ENCODE measurements at regions not wholly inside any gene's neighbourhood (a gene's known extent, or its start where the extent isn't known, plus 50 kb on each side); places are given as distances from the start of the nearest gene placed in this dataset.

- Histone ChIP-seq H3K14ac (ENCODE audit: insufficient read depth, low read length) (no peak overlapping the region), H3K79me2 (ENCODE audit: insufficient read depth, low read length) (no peaks in the 10 kb centered on the region), H4K5ac (ENCODE audit: insufficient read length, low read depth, low read length) (no peak overlapping the region), H3K79me1 (ENCODE audit: insufficient read depth, low read depth, low read length, poor library complexity, severe bottlenecking) (no peaks in the 10 kb centered on the region), H4K20me1 (ENCODE audit: control insufficient read depth, insufficient read depth, insufficient read length) (no peaks in the 10 kb centered on the region), H3K23ac (ENCODE audit: insufficient read length, low read depth, low read length) (no peak overlapping the region), H2BK15ac (ENCODE audit: low read depth, low read length) (no peak overlapping the region), H3K4ac (ENCODE audit: low read depth, low read length) (no peak overlapping the region), H3K27me3 (ENCODE audit: insufficient read depth, low read length) (no peaks in the 10 kb centered on the region), H3K4me2 (ENCODE audit: insufficient read depth, insufficient read length, low read length) (no peak overlapping the region), H2BK5ac (ENCODE audit: insufficient read length, low read length) (no peak overlapping the region), H2AFZ (ENCODE audit: low read length) (peak overlapping the region; percentile 3), H3K27ac (ENCODE audit: insufficient read length, low read depth, low read length) (no peak overlapping the region), H2BK12ac (ENCODE audit: insufficient read length, low read depth, low read length) (no peak overlapping the region), H3T11ph (ENCODE audit: low read length) (no peak overlapping the region), H3K4me1 (ENCODE audit: insufficient read depth, low read length) (peaks cover 6% of the 10 kb centered on the region), H3K56ac (ENCODE audit: insufficient read length, low read depth, low read length) (no peak overlapping the region), H2BK20ac (ENCODE audit: low read depth, low read length, poor library complexity, severe bottlenecking) (no peak overlapping the region), H3K9ac (ENCODE audit: extremely low read depth, insufficient read length, low read length) (no peak overlapping the region), H2AK5ac (ENCODE audit: insufficient read length, low read length) (no peak overlapping the region), H4K91ac (ENCODE audit: insufficient read length, low read depth, low read length) (no peak overlapping the region), H2BK120ac (ENCODE audit: low read depth, low read length, poor library complexity, severe bottlenecking) (no peak overlapping the region), H3K9me3 (ENCODE audit: control insufficient read depth, low read depth, low read length) (no peaks in the 10 kb centered on the region), H3K23me2 (ENCODE audit: insufficient read length, low read depth, low read length, poor library complexity, severe bottlenecking) (no peaks in the 10 kb centered on the region), H4K8ac (replicated peaks; ENCODE audit: insufficient read length, low read depth, low read length) (no peak overlapping the region), H3K18ac (ENCODE audit: insufficient read length, low read depth, low read length) (no peak overlapping the region)
- H3K9me3 Mint-ChIP-seq, result no peaks in the 10 kb centered on the region; a peak in 1 of 5 replicates
- no peak for DNase-seq
- peak overlapping the region in 1 of 3 experiments; percentile 55; a peak in 1 of 7 replicates for H3K27ac Mint-ChIP-seq
- no CpG with 5 or more reads among the region's 3 CpGs for WGBS (ENCODE audit: extremely low coverage, insufficient read length, low lambda C conversion rate)
- H3K27me3 Mint-ChIP-seq (ENCODE audit: low read depth), result no peaks in the 10 kb centered on the region
- TF ChIP-seq CTCF (conservative IDR thresholded peaks at IDR 0.05), result no peak
- H3K4me1 Mint-ChIP-seq, result peaks cover 16% of the 10 kb centered on the region in 2 experiments
- no peak overlapping the region for H3K4me3 Mint-ChIP-seq
- no peaks in the 10 kb centered on the region; a peak in 1 of 7 replicates for H3K36me3 Mint-ChIP-seq (ENCODE audit: insufficient read depth in 1 of 3, low read depth in 3 of 3)
These were observed 149.4 kb upstream of the B3GAT2 start for GRCh38 chr6:71106276-71106675.
